K562 (cell line): ENCODE measurements at regions not wholly inside any gene's neighbourhood (a gene's known extent, or its start where the extent isn't known, plus 50 kb on each side); places are given as distances from the start of the nearest gene placed in this dataset.

Experiments
- ATAC-seq: fragments of 200-7000 bp; cut with Tn5 transposase; 3 replicates; pipeline ENCODE4 v1.9.1; 2020; ENCODE audit warnings: moderate library complexity
- BruUV-seq: library from RNA; stranded (reverse); fragments of 400-500 nt; replicated peaks from 2 replicates; lab custom pipeline; 2021; lab: Mats Ljungman, UMichigan
- CTCF ChIA-PET: fragments of 300-600 bp; formaldehyde crosslinking; extraction: SDS; loops from one replicate; lab custom pipeline; 2021; ENCODE audit warnings: low intra/inter-chr PET ratio; lab: Yijun Ruan, JAX
- POLR2A ChIA-PET: fragments of 300-600, 350-650 bp; sonication (Branson Sonifier 250); formaldehyde crosslinking; extraction: SDS; loops from one replicate; lab custom pipeline; 2021; ENCODE audit warnings: antibody characterized with exemption, inconsistent platforms; lab: Yijun Ruan, JAX
- DNase-seq, 4 experiments: peaks; one replicate each; pipeline versions ENCODE4 v3.0.0 to v3.0.0-alpha.2; 2011 to 2018; ENCODE audit warnings: low spot score in 3 of 4, mixed read lengths in 3 of 4; ENCODE audit errors: extremely low read depth in 1 of 4
- FAIRE-seq: peaks from 2 replicates; lab custom pipeline; 2011; peaks lifted over from hg19 to GRCh38; lab: Jason Lieb, UNC
- H2AFZ ChIP-seq: 2 replicates; pipeline ENCODE4 v1.6.0; 2011; ENCODE audit warnings: low read depth, low read length, control low read depth, inconsistent platforms
- H3K27ac ChIP-seq: fragments of 200-600 bp; 3 replicates; pipeline ENCODE4 v1.8.0; 2011; ENCODE audit warnings: low read depth, mild to moderate bottlenecking, control low read depth, inconsistent platforms, low read length, moderate library complexity, mixed read lengths; ENCODE audit errors: extremely low read depth
- H3K27me3 ChIP-seq, 2 experiments: fragments of 300-600 bp in 1 of 2; 2 replicates in 1 of 2; 3 replicates in 1 of 2; pipeline versions ENCODE4 v1.6.0 to v1.8.0; 2011; ENCODE audit warnings: inconsistent platforms in 2 of 2, low read length in 2 of 2, mild to moderate bottlenecking in 1 of 2, mixed read lengths in 1 of 2, moderate library complexity in 1 of 2; ENCODE audit not compliant: control insufficient read depth in 2 of 2, insufficient read depth in 2 of 2
- H3K36me3 ChIP-seq: fragments of 300-600 bp; 3 replicates; pipeline ENCODE4 v1.8.0; 2011; ENCODE audit warnings: mild to moderate bottlenecking, low read length, inconsistent platforms; ENCODE audit not compliant: control insufficient read depth, insufficient read depth
- H3K4me1 ChIP-seq, 2 experiments: fragments of 200-600 bp in 1 of 2; replicated peaks in 1 of 2; 2 replicates in 1 of 2; 3 replicates in 1 of 2; pipeline versions ENCODE4 v1.5.1 to v1.8.0; 2011; ENCODE audit warnings: inconsistent platforms in 2 of 2, low read length in 2 of 2, mild to moderate bottlenecking in 1 of 2, mixed read lengths in 1 of 2, moderate library complexity in 1 of 2; ENCODE audit not compliant: control insufficient read depth in 2 of 2, insufficient read depth in 2 of 2
- H3K4me2 ChIP-seq: 2 replicates; pipeline ENCODE4 v1.6.1; 2011; ENCODE audit warnings: low read length, control low read depth, inconsistent platforms, mixed read lengths; ENCODE audit not compliant: insufficient read depth
- H3K4me3 ChIP-seq: fragments of 200-600 bp; sonication (generic), shearing (Covaris generic); 2 replicates; pipeline ENCODE4 v1.5.1; 2016; ENCODE audit warnings: control low read depth, inconsistent platforms
- H3K79me2 ChIP-seq: fragments of 200-600 bp; 3 replicates; pipeline ENCODE4 v1.8.0; 2011; ENCODE audit warnings: low read length, inconsistent platforms; ENCODE audit not compliant: control insufficient read depth, insufficient read depth
- H3K9ac ChIP-seq, 2 experiments: 2 replicates each; pipeline versions ENCODE4 v1.6.0 to v1.6.1; 2011; ENCODE audit warnings: low read depth in 2 of 2, low read length in 2 of 2, control low read depth in 1 of 2, inconsistent platforms in 1 of 2, mild to moderate bottlenecking in 1 of 2, mixed read lengths in 1 of 2; ENCODE audit not compliant: insufficient read depth in 1 of 2
- H3K9me1 ChIP-seq: one replicate; pipeline ENCODE4 v1.6.0; 2011; ENCODE audit warnings: inconsistent platforms, mild to moderate bottlenecking, low read length, moderate library complexity; ENCODE audit not compliant: control insufficient read depth, insufficient read depth
- H3K9me3 ChIP-seq: replicated peaks from 2 replicates; pipeline ENCODE4 v1.5.1; 2011; ENCODE audit warnings: low read depth, low read length, inconsistent platforms; ENCODE audit not compliant: control insufficient read depth, insufficient read depth
- H4K20me1 ChIP-seq: replicated peaks from 2 replicates; pipeline ENCODE4 v1.6.1; 2011; ENCODE audit warnings: low read length, inconsistent platforms, mixed read lengths; ENCODE audit not compliant: control insufficient read depth, insufficient read depth
- BRD9 ChIP-seq: fragments of 450-650 bp; IDR thresholded peaks from 2 replicates; pipeline ENCODE4 v1.6.1; 2018; ENCODE audit warnings: low read depth; ENCODE audit not compliant: partially characterized antibody
- CHD4 ChIP-seq: fragments of 200-600 bp; sonication (generic); IDR thresholded peaks from 3 replicates; pipeline ENCODE4 v1.6.1; 2012; ENCODE audit warnings: low read depth, mild to moderate bottlenecking, mixed read lengths, low read length, inconsistent platforms; ENCODE audit not compliant: insufficient read depth, insufficient replicate concordance, poor library complexity, severe bottlenecking
- HDAC1 ChIP-seq, 2 experiments: fragments of 450-650 bp; IDR thresholded peaks; 2 replicates each; pipeline ENCODE4 v1.6.1; 2016 to 2017; ENCODE audit warnings: inconsistent platforms in 1 of 2, mild to moderate bottlenecking in 1 of 2, moderate library complexity in 1 of 2
- HLTF ChIP-seq: fragments of 450-650 bp; IDR thresholded peaks from 2 replicates; pipeline ENCODE4 v1.6.1; 2016
- RCOR1 ChIP-seq, 2 experiments: IDR thresholded peaks; 2 replicates each; pipeline ENCODE4 v1.6.1; 2012; ENCODE audit warnings: low read depth in 2 of 2, low read length in 2 of 2, borderline replicate concordance in 1 of 2, improper control_type of control experiment in 1 of 2
- SRF ChIP-seq, 2 experiments: fragments of 250-450, 450-650 bp in 1 of 2; sonication (Bioruptor Pico) in 1 of 2; sonication (generic) in 1 of 2; formaldehyde crosslinking; IDR thresholded peaks; 2 replicates each; pipeline versions ENCODE4 v1.5.0 to v1.5.1; 2020 to 2022; ENCODE audit warnings: mild to moderate bottlenecking in 1 of 2, missing genetic modification reagents in 1 of 2
- TFAM ChIP-seq: fragments of 250-450 bp; sonication (Bioruptor Pico); conservative IDR thresholded peaks from 2 replicates; pipeline ENCODE4 v1.5.0; 2021; ENCODE audit warnings: mild to moderate bottlenecking, moderate library complexity
- ZSCAN32 ChIP-seq: fragments of 450-650 bp; formaldehyde crosslinking; IDR thresholded peaks from 2 replicates; pipeline ENCODE4 v1.4.0; 2020; ENCODE audit warnings: mild to moderate bottlenecking, moderate library complexity
- WGBS: fragments of 100-300 bp; shearing (Covaris generic); methylation state at CpG from one replicate; pipeline ENCODE4 v1.1.6; 2016; ENCODE audit warnings: low coverage, mixed read lengths; ENCODE audit not compliant: insufficient coverage; ENCODE audit errors: missing lambda C conversion rate; 5-methylcytosine and 5-hydroxymethylcytosine counted together
- in situ Hi-C: fragments of 300-500 bp; cut with MboI; formaldehyde crosslinking; loops from 4 replicates; pipeline ENCODE4 v1.15.0; 2018; ENCODE audit warnings: inconsistent platforms, mixed read lengths
- intact Hi-C: fragments of 100-400 bp; cut with micrococcal nuclease; formaldehyde crosslinking; loops from 2 replicates; pipeline ENCODE4 v1.14.2; 2022
- TF ChIP-seq, protein P1 (sequence below): fragments of 250-450 bp; sonication (Bioruptor Pico); IDR thresholded peaks from 2 replicates; pipeline ENCODE4 v1.9.0; 2021; ENCODE audit warnings: mild to moderate bottlenecking, inconsistent platforms
- TF ChIP-seq, protein P2 (sequence below): fragments of 250-450 bp; sonication (Bioruptor Pico); IDR thresholded peaks from 2 replicates; pipeline ENCODE4 v1.5.0; 2020; ENCODE audit warnings: mild to moderate bottlenecking, borderline replicate concordance

DNA sequence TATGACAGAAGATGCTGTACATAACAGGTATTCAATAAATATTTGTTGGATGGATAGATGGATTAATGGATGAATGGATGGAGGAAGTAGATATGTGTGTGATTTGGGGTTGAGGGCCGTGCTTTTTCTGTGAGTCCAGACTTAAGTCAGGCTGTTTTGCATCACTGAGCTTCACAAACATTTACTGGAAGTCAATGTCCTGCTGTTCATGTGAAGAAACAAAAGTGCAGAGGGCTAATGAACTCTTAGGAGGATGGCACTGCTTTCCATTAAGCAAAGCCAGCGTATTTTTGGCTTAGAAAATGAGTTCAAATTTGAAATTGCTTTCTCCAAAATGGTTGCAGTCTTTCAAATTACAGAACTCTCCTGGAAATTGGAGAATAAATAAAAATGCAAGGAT, 260.6 kb upstream of the SASH1 start:
- no peaks in the 10 kb centered on the region for H3K9me1 ChIP-seq
- intact Hi-C loops = no loop called here
- BruUV-seq = no TSS peak
- no peak overlapping the region for H3K4me3 ChIP-seq
- no peaks in the 10 kb centered on the region for H3K4me1 ChIP-seq
- ChIA-PET POLR2A (no interaction called here), CTCF (no interaction called here)
- no peaks in the 10 kb centered on the region for H4K20me1 ChIP-seq
- no peak overlapping the region for H3K27ac ChIP-seq
- TF ChIP-seq, protein P1, sequence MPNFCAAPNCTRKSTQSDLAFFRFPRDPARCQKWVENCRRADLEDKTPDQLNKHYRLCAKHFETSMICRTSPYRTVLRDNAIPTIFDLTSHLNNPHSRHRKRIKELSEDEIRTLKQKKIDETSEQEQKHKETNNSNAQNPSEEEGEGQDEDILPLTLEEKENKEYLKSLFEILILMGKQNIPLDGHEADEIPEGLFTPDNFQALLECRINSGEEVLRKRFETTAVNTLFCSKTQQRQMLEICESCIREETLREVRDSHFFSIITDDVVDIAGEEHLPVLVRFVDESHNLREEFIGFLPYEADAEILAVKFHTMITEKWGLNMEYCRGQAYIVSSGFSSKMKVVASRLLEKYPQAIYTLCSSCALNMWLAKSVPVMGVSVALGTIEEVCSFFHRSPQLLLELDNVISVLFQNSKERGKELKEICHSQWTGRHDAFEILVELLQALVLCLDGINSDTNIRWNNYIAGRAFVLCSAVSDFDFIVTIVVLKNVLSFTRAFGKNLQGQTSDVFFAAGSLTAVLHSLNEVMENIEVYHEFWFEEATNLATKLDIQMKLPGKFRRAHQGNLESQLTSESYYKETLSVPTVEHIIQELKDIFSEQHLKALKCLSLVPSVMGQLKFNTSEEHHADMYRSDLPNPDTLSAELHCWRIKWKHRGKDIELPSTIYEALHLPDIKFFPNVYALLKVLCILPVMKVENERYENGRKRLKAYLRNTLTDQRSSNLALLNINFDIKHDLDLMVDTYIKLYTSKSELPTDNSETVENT (CRISPR knock-in tag) = no peak
- TF ChIP-seq HDAC1 (IDR thresholded peaks at IDR 0.05) = no peak
- TF ChIP-seq RCOR1 (IDR thresholded peaks at IDR 0.05; ENCODE audit: borderline replicate concordance in 1 of 2, low read depth in 2 of 2, low read length in 2 of 2) = no peak
- no peak for TF ChIP-seq TFAM (CRISPR knock-in tag)
- TF ChIP-seq BRD9 = no peak
- TF ChIP-seq, protein P2, sequence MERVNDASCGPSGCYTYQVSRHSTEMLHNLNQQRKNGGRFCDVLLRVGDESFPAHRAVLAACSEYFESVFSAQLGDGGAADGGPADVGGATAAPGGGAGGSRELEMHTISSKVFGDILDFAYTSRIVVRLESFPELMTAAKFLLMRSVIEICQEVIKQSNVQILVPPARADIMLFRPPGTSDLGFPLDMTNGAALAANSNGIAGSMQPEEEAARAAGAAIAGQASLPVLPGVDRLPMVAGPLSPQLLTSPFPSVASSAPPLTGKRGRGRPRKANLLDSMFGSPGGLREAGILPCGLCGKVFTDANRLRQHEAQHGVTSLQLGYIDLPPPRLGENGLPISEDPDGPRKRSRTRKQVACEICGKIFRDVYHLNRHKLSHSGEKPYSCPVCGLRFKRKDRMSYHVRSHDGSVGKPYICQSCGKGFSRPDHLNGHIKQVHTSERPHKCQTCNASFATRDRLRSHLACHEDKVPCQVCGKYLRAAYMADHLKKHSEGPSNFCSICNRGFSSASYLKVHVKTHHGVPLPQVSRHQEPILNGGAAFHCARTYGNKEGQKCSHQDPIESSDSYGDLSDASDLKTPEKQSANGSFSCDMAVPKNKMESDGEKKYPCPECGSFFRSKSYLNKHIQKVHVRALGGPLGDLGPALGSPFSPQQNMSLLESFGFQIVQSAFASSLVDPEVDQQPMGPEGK (CRISPR knock-in tag) = no peak
- no peak for TF ChIP-seq ZSCAN32 (CRISPR knock-in tag)
- TF ChIP-seq SRF (CRISPR knock-in tag; IDR thresholded peaks at IDR 0.05) = no peak
- no peak for TF ChIP-seq HLTF
- TF ChIP-seq CHD4 = no peak
- H3K27me3 ChIP-seq = no peaks in the 10 kb centered on the region
- H3K79me2 ChIP-seq = no peaks in the 10 kb centered on the region
- FAIRE-seq (no peak), DNase-seq (no peak), ATAC-seq (no peak)
- in situ Hi-C loops = no loop called here
- H3K36me3 ChIP-seq = no peaks in the 10 kb centered on the region
- H3K9ac ChIP-seq = no peak overlapping the region
- no peak overlapping the region for H2AFZ ChIP-seq
- H3K4me2 ChIP-seq = no peak overlapping the region
- no peaks in the 10 kb centered on the region for H3K9me3 ChIP-seq
- WGBS = 5% methylated on average over 2 of the region's 2 CpGs
